GM12892 (cell line): ENCODE measurements at regions not wholly inside any gene's neighbourhood (a gene's known extent, or its start where the extent isn't known, plus 50 kb on each side); places are given as distances from the start of the nearest gene placed in this dataset.

Experiments used
- POLR2A ChIP-seq: IDR thresholded peaks from 2 replicates; pipeline ENCODE4 v1.6.1; 2011; ENCODE audit warnings: low read depth, low read length, control low read depth
- POLR2AphosphoS5 ChIP-seq: IDR thresholded peaks from 2 replicates; pipeline ENCODE4 v1.6.1; 2011; ENCODE audit warnings: low read depth, low read length, control low read depth

- no peak for TF ChIP-seq POLR2AphosphoS5
- no peak for TF ChIP-seq POLR2A
Measured at GRCh38 chr1:10852998-10853520, 56.6 kb upstream of the CASZ1 start.
